DMS 273 (cell line): ENCODE measurements at regions not wholly inside any gene's neighbourhood (a gene's known extent, or its start where the extent isn't known, plus 50 kb on each side); places are given as distances from the start of the nearest gene placed in this dataset.

Source experiments
- DNase-seq: peaks from one replicate; lab custom pipeline; 2025; ENCODE audit not compliant: unreplicated experiment; lab: John Stamatoyannopoulos, UW

- no peak for DNase-seq
These were observed 170.9 kb downstream of the SLC6A15 start for GRCh38 chr12:84741692-84742091.

DNA sequence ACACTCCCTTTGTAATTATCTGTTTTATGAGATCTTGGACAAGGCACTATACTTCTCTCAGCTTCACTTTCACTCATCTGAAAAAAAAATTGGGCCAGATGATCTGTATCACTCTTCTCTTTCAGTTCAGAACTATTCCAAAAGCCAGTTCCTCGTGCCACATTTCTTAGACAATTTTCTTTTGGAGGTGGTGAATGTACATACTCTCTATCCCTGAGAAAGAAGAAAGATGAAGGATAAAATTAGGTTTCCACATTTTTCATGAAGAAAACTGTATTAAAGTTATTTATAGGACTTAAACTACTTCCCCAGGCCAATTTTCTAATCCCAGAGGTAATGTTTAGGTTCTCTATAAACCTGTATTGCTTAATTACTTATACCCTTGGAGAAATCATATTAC, 171.6 kb downstream of the SLC6A15 start:
- DNase-seq, result no peak

- no peak for DNase-seq
These were observed 172.0 kb downstream of the SLC6A15 start for GRCh38 chr12:84740602-84741001.

DNA sequence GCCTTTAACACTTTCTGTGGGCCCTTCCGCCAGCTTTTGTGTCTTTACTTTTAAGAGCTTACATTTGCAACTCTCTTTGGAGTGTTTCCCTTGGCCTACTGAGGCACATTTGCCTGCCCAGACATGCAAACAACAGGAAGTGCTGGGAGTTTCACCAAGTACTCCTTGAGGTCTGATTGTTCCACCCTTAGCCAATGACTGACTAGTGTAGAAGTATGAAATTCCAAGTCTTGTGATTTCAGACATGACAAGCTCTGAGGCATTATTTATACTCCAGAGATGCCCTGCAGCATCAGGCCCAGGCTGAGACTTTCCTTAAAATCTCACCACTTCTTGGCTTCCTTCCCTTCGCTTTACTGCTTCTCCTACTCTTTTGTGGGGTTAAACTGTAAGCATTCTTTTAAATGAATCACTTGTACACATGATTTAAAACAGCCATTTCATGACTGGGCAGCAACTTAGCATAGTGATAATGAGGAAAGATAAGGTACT, 174.1 kb downstream of the SLC6A15 start:
- DNase-seq, result no peak

- no peak for DNase-seq
These were observed 179.7 kb downstream of the SLC6A15 start for GRCh38 chr12:84732828-84733340.

DNA sequence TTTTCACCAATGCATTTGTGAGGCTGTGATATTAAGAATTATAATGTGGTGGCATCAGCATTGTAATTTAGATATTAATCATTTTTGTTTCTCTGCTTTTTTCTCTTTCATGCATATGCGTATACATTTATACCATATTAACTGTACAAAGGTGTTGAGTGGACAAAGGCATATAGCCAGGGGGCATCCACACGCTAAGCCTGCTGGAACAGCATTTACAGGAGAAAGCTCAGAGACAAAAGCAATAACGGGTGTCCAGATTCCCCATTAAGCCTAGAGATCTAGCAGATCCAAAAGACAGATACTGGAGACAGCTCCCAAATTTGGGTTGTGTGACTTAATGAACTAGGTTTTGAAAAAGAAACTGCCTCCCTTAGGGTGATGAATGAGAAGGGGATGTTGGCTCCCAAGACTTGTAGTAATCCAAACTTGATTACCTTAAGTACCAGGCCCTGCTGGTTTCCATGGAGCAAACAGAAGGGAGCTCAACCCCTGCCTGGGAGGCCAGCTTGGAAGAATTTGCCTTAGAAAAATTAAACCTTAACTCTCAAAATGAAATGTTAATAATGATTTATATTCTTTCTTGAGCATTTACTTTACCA, 181.9 kb downstream of the SLC6A15 start:
- no peak for DNase-seq

DNA sequence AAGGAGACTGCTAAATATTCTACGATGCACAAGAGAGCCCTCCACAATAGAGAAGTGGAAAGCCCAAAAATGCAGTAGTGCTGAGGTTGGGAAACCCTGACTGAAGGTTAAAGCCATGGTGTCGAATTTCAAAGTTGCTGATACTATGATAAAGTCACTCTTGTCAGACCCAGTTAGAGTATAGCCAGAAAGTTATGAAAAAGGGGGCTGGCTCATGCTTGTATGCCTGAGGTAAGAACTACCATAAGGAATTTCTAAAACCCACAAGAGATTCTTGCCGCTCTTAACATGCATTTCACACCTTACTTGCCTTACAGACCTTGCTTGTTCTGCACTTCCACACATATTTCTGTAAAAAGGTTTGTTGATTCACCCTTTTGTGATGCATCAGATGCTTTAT, 184.6 kb downstream of the SLC6A15 start:
- DNase-seq, result peak; percentile 12

DNA sequence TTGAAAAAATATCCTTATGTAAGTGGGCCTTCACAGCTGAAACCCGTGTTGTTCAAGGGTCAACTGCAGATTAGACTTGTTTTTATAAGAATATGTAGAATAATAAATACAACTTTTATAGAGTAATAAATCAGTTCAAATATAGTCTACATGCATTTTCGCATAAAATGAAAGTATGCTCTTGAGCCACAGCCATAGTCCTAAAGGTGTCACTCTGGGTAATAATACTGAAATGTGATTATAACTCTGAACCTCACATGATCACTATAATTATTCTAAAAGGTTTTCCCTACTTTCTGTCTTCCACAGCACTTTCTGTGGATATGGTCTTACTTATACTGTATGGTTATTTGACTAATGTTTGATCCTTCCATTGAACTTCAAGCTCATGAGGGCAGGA, 185.8 kb downstream of the SLC6A15 start:
- DNase-seq, result no peak

GRCh38 chr12:84723988-84724387, 188.6 kb downstream of the SLC6A15 start:
- DNase-seq, result no peak

- DNase-seq, result no peak
These were observed 192.6 kb downstream of the SLC6A15 start for GRCh38 chr12:84719997-84720396.

DNA sequence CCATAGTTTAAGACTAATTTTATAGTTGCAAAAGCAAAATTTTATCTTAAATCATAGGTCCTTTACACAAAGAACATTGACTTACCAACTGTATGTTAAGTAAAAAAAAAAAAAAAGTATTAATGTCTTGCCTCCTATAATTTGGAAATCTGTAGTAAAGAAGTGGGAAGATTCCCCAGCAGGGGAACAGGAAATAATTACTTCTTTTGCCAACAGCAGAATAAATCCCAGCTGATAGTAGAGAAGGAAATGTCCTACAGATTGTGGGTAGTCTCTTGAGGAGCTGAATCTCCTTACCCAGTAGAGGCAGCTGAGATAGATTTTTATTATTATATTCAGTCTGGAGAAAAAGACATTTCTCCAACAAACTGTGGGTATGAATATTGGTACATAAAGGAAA, 193.7 kb downstream of the SLC6A15 start:
- no peak for DNase-seq

DNA sequence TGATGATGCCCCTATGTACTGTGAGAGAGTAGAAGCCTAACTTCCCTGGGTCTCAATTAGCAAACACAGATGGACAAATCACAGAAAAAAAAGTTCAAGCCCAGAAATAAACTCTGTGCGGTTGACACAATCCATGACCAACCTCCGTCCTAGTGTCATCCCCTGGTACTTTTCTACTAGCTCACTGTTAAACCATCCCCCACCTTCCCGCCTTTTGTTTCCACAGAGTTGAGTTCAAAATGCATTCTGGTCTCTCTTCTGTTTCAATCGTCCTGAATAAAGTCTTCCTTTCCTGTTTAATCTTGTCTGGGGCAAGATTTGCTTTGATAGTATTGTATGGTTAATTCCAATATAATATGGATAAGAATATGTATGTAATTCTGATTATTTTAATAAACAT, 199.9 kb downstream of the SLC6A15 start:
- DNase-seq, result no peak

GRCh38 chr12:84706374-84706773, 206.2 kb downstream of the SLC6A15 start:
- no peak for DNase-seq

DNA sequence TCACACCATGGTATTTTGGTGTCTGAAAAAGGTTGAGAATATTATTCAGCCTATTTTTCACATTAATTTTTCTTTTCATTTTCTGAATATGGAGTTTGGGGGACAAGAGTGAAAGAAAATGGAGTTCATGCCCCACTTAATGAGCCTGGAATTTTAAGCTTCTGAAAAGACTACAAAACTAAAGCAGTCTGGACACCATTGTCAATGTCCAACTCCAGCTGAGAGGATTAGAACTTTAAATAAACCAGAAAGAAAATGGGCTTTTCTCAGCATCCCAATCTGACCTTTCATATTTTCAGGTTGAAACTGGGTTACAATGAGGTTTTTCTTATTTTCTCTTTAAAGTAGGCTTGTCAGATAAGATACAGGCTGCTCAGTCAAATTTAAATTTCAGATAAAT, 207.7 kb downstream of the SLC6A15 start:
- DNase-seq, result no peak

DNA sequence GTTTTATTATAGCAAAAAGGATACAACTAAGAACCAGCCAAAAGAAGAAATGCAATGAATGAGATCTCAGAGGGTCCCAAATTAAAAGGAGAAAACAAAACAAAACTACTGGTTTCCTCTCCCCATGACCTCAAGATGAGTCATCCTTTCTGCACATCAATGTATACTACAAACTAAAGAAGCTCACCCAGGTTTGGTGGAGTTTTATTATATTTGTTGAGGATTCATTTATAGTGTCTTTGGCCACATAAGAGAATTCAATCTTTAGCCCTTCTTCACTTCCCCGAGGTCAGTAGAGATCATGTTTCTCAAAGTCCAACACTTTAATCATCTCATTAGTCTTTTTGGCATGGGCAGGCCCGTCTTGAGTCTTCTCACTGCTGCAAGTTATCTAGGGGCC, 210.6 kb downstream of the SLC6A15 start:
- DNase-seq, result no peak

- no peak for DNase-seq
These were observed 211.6 kb downstream of the SLC6A15 start for GRCh38 chr12:84701041-84701440.

- DNase-seq, result no peak
These were observed 213.8 kb downstream of the SLC6A15 start for GRCh38 chr12:84698576-84699333.

- DNase-seq, result no peak
These were observed 215.6 kb downstream of the SLC6A15 start for GRCh38 chr12:84696908-84697540.

DNA sequence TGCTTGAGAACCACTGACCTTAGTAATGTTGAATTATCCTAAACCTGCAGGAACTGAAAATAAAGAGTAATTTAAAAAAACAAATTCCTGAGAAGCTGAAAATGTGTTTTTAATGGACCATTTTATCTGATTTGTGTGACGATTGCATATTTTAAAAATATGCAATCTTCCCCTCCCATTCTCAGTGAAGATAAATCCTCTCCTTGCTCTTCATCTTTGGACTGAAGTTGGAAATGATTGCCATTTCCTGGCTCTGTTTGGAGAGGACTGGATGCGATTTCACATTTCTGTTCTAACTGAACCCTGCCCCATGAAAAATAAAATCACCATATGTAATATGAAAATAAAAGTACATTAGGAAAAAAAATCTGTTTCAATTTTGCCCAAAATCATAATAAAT, 216.3 kb downstream of the SLC6A15 start:
- DNase-seq, result no peak

- DNase-seq, result peak; percentile 59
These were observed 218.5 kb downstream of the SLC6A15 start for GRCh38 chr12:84694116-84694515.

- DNase-seq, result no peak
These were observed 220.5 kb downstream of the SLC6A15 start for GRCh38 chr12:84692071-84692470.

- DNase-seq, result no peak
These were observed 221.3 kb downstream of the SLC6A15 start for GRCh38 chr12:84691266-84691665.
